ENCODE measurements at regions not wholly inside any gene's neighbourhood (a gene's known extent, or its start where the extent isn't known, plus 50 kb on each side); places are given as distances from the start of the nearest gene placed in this dataset.

GRCh38 chr6:82458705-82459104 is 95.1 kb downstream of the TPBG start:
- TF ChIP-seq POLR2AphosphoS5 (IDR thresholded peaks at IDR 0.05; ENCODE audit: low read depth, low read length) (no peak), CTCF (IDR thresholded peaks at IDR 0.05) (no peak), REST (IDR thresholded peaks at IDR 0.05; ENCODE audit: insufficient read depth in 1 of 2, low read depth in 2 of 2, low read length in 1 of 2) (no peak), TCF7L2 (IDR thresholded peaks at IDR 0.05; ENCODE audit: low read depth, low read length) (no peak)
